Breast epithelium (tissue), 3 donors: ENCODE measurements at regions not wholly inside any gene's neighbourhood (a gene's known extent, or its start where the extent isn't known, plus 50 kb on each side); places are given as distances from the start of the nearest gene placed in this dataset.

Experiments used
- CTCF ChIP-seq, 3 donors: fragments of 450-650 bp; IDR thresholded peaks; one replicate each; pipeline ENCODE4 v1.5.1; 2016 to 2017; ENCODE audit warnings: antibody characterized with exemption in 3 of 3, mild to moderate bottlenecking in 3 of 3, moderate library complexity in 3 of 3
- POLR2AphosphoS5 ChIP-seq, 3 donors: sonication (generic); formaldehyde crosslinking; IDR thresholded peaks; one replicate each; pipeline ENCODE4 v1.6.1; 2017; ENCODE audit warnings: antibody characterized with exemption in 3 of 3

GRCh38 chr9:2453701-2454100, 167.9 kb upstream of the VLDLR start:
- TF ChIP-seq POLR2AphosphoS5 (IDR thresholded peaks at IDR 0.05) (no peak), CTCF (IDR thresholded peaks at IDR 0.05) (no peak)
